ENCODE measurements at regions not wholly inside any gene's neighbourhood (a gene's known extent, or its start where the extent isn't known, plus 50 kb on each side); places are given as distances from the start of the nearest gene placed in this dataset.

- CTCF ChIA-PET: no interaction called here
- no peak overlapping the region for H3K4me3 ChIP-seq (ENCODE audit: low read depth, low read length)
- no peak for DNase-seq (ENCODE audit: low read depth, low spot score)
These were observed 578.0 kb downstream of the INSC start for GRCh38 chr11:15692739-15693138.

GRCh38 chr11:15695096-15695721, 580.5 kb downstream of the INSC start:
- no peak for DNase-seq (ENCODE audit: low read depth, low spot score)
- ChIA-PET CTCF (interaction anchor here (1.0 kb wide), 1 partner anchor 45 kb away, joined by 3 read pairs; no protein-coding TSS in a partner anchor), POLR2A (no interaction called here)
- H3K4me3 ChIP-seq (ENCODE audit: low read depth, low read length): no peak overlapping the region
- TF ChIP-seq CTCF (IDR thresholded peaks at IDR 0.05; ENCODE audit: insufficient read depth, low read length, missing control alignments): no peak

More at GRCh38 chr11:15692739-15693138, 578.0 kb downstream of the INSC start:
- TF ChIP-seq CTCF (IDR thresholded peaks at IDR 0.05; ENCODE audit: insufficient read depth, low read length, missing control alignments): no peak
- POLR2A ChIA-PET: no interaction called here

DNA sequence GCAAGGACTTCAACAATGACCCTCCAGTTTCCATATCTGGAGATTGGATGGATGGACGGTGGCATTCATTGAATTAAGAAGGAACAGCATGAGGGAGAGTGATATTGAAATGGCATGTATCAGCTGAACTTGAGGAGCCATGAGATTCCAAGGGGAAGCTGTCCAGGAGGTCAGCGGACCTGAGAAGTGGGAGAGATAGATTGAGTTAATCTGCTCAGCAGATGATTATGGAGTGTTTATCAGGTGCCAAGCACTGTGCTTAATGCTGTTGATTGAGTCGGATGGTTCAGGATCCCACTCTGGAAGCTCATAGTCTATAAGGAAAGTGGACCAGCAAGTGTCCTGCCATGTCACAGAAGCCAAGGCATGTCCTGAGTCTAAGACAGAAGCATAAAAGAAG, 581.3 kb downstream of the INSC start:
- DNase-seq (ENCODE audit: low read depth, low spot score): no peak
- H3K4me3 ChIP-seq (ENCODE audit: low read depth, low read length): no peak overlapping the region
- POLR2A ChIA-PET: no interaction called here
- no peak for TF ChIP-seq CTCF (IDR thresholded peaks at IDR 0.05; ENCODE audit: insufficient read depth, low read length, missing control alignments)
- CTCF ChIA-PET: no interaction called here

GRCh38 chr11:15697437-15698236, 582.9 kb downstream of the INSC start:
- CTCF ChIA-PET: no interaction called here
- no peak overlapping the region for H3K4me3 ChIP-seq (ENCODE audit: low read depth, low read length)
- TF ChIP-seq CTCF (IDR thresholded peaks at IDR 0.05; ENCODE audit: insufficient read depth, low read length, missing control alignments): no peak
- DNase-seq (ENCODE audit: low read depth, low spot score): no peak
- POLR2A ChIA-PET: no interaction called here

DNA sequence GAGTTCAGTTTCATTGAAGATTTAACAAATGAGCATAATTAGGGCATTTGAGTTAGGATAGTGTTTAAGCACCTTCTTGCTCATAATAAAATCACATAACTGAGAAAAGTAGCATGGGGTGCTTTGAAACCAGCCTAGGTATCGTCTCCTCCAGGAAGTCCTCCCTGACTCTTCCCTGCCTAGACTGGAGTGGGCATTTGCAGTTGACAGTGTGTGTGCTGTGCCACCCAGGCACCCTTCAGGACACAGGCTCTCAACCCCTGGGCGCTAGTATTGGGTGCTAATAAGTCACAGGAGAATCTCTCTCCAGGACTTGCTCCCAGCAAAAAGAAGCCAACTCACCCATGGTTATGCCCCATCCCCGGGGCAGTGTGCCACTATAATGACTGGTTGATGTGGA, 584.1 kb downstream of the INSC start:
- ChIA-PET POLR2A (no interaction called here), CTCF (interaction anchor here (0.8 kb wide), 1 partner anchor 22 kb away, joined by 3 read pairs; no protein-coding TSS in a partner anchor)
- no peak overlapping the region for H3K4me3 ChIP-seq (ENCODE audit: low read depth, low read length)
- TF ChIP-seq CTCF (IDR thresholded peaks at IDR 0.05; ENCODE audit: insufficient read depth, low read length, missing control alignments): no peak
- DNase-seq (ENCODE audit: low read depth, low spot score): no peak

- POLR2A ChIA-PET: no interaction called here
- DNase-seq (ENCODE audit: low read depth, low spot score): no peak
- no peak for TF ChIP-seq CTCF (IDR thresholded peaks at IDR 0.05; ENCODE audit: insufficient read depth, low read length, missing control alignments)
- CTCF ChIA-PET: no interaction called here
- H3K4me3 ChIP-seq (ENCODE audit: low read depth, low read length): no peak overlapping the region
These were observed 585.3 kb downstream of the INSC start for GRCh38 chr11:15699978-15700377.
